ENCODE measurements at regions not wholly inside any gene's neighbourhood (a gene's known extent, or its start where the extent isn't known, plus 50 kb on each side); places are given as distances from the start of the nearest gene placed in this dataset.

GRCh38 chr15:36108541-36108940 is 470.9 kb upstream of the CDIN1 start:
- Mint-ChIP-seq H3K36me3 (ENCODE audit: low read depth, unreplicated experiment) (no peaks in the 10 kb centered on the region), H3K27me3 (ENCODE audit: unreplicated experiment) (no peaks in the 10 kb centered on the region), H3K4me3 (ENCODE audit: unreplicated experiment) (no peak overlapping the region), H3K9me3 (ENCODE audit: unreplicated experiment) (no peaks in the 10 kb centered on the region), H3K27ac (ENCODE audit: unreplicated experiment) (no peak overlapping the region), H3K4me1 (ENCODE audit: unreplicated experiment) (no peaks in the 10 kb centered on the region)
- TF ChIP-seq CTCF (IDR thresholded peaks at IDR 0.05; ENCODE audit: unreplicated experiment) = no peak
- DNase-seq (ENCODE audit: low spot score) = no peak

GRCh38 chr15:36109943-36110658 is 469.3 kb upstream of the CDIN1 start:
- no peaks in the 10 kb centered on the region for H3K4me1 Mint-ChIP-seq (ENCODE audit: unreplicated experiment)
- TF ChIP-seq CTCF (IDR thresholded peaks at IDR 0.05; ENCODE audit: unreplicated experiment) = no peak
- H3K27ac Mint-ChIP-seq (ENCODE audit: unreplicated experiment) = no peak overlapping the region
- H3K4me3 Mint-ChIP-seq (ENCODE audit: unreplicated experiment) = no peak overlapping the region
- no peaks in the 10 kb centered on the region for H3K36me3 Mint-ChIP-seq (ENCODE audit: low read depth, unreplicated experiment)
- no peaks in the 10 kb centered on the region for H3K27me3 Mint-ChIP-seq (ENCODE audit: unreplicated experiment)
- H3K9me3 Mint-ChIP-seq (ENCODE audit: unreplicated experiment) = no peaks in the 10 kb centered on the region
- no peak for DNase-seq (ENCODE audit: low spot score)

- no peak for DNase-seq (ENCODE audit: low spot score)
- Mint-ChIP-seq H3K9me3 (ENCODE audit: unreplicated experiment) (no peaks in the 10 kb centered on the region), H3K27ac (ENCODE audit: unreplicated experiment) (no peak overlapping the region), H3K36me3 (ENCODE audit: low read depth, unreplicated experiment) (no peaks in the 10 kb centered on the region), H3K27me3 (ENCODE audit: unreplicated experiment) (no peaks in the 10 kb centered on the region), H3K4me3 (ENCODE audit: unreplicated experiment) (no peak overlapping the region), H3K4me1 (ENCODE audit: unreplicated experiment) (no peaks in the 10 kb centered on the region)
- no peak for TF ChIP-seq CTCF (IDR thresholded peaks at IDR 0.05; ENCODE audit: unreplicated experiment)
Observed at GRCh38 chr15:36110659-36110993, 468.8 kb upstream of the CDIN1 start.

- Mint-ChIP-seq H3K9me3 (ENCODE audit: unreplicated experiment) (no peaks in the 10 kb centered on the region), H3K27ac (ENCODE audit: unreplicated experiment) (no peak overlapping the region), H3K4me3 (ENCODE audit: unreplicated experiment) (no peak overlapping the region), H3K4me1 (ENCODE audit: unreplicated experiment) (no peaks in the 10 kb centered on the region), H3K36me3 (ENCODE audit: low read depth, unreplicated experiment) (no peaks in the 10 kb centered on the region), H3K27me3 (ENCODE audit: unreplicated experiment) (no peaks in the 10 kb centered on the region)
- no peak for DNase-seq (ENCODE audit: low spot score)
- TF ChIP-seq CTCF (IDR thresholded peaks at IDR 0.05; ENCODE audit: unreplicated experiment) = no peak
Observed at GRCh38 chr15:36117296-36117787, 462.1 kb upstream of the CDIN1 start.

- H3K36me3 Mint-ChIP-seq (ENCODE audit: low read depth, unreplicated experiment) = no peaks in the 10 kb centered on the region
Observed at GRCh38 chr15:36126194-36126593, 453.2 kb upstream of the CDIN1 start.

More at GRCh38 chr15:36126194-36126593, 453.2 kb upstream of the CDIN1 start:
- no peak overlapping the region for H3K27ac Mint-ChIP-seq (ENCODE audit: unreplicated experiment)
- H3K9me3 Mint-ChIP-seq (ENCODE audit: unreplicated experiment) = no peaks in the 10 kb centered on the region
- TF ChIP-seq CTCF (IDR thresholded peaks at IDR 0.05; ENCODE audit: unreplicated experiment) = no peak
- H3K4me3 Mint-ChIP-seq (ENCODE audit: unreplicated experiment) = no peak overlapping the region
- no peaks in the 10 kb centered on the region for H3K4me1 Mint-ChIP-seq (ENCODE audit: unreplicated experiment)
- peaks cover under 1% of the 10 kb centered on the region for H3K27me3 Mint-ChIP-seq (ENCODE audit: unreplicated experiment)
- no peak for DNase-seq (ENCODE audit: low spot score)
